ENCODE measurements at regions not wholly inside any gene's neighbourhood (a gene's known extent, or its start where the extent isn't known, plus 50 kb on each side); places are given as distances from the start of the nearest gene placed in this dataset.
"Not testable (repeated sequence)": the region's sequence is repeated elsewhere in the genome, so short reads cannot be mapped to it uniquely, and the experiment has no call there.

DNA sequence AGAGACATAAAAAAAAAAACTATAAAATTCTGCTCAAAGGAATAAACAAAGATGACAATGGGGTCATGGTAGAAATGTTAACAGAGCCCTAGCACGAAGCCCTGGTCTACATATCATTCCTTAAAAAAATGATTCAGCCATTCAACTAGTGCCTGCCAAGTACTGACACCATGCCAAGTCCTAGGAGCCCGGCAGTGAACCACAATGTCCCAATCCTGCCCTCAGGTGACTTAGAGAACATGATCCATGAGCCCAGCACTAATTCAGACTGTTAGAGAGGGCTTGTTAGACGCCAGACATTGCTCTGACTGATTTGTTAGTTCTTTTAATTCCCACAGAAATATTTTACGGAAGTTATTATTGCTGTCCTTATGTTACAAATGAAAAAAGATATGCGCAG, 67.3 kb upstream of the VWC2 start:
- CTCF ChIA-PET = no interaction called here
- Histone ChIP-seq H3K4me1 (replicated peaks; ENCODE audit: insufficient read depth) (no peaks in the 10 kb centered on the region), H3F3A (ENCODE audit: insufficient read depth, low read depth) (no peaks in the 10 kb centered on the region), H3K27me3 (ENCODE audit: insufficient read depth, low read depth) (peaks cover 48% of the 10 kb centered on the region), H3K79me2 (ENCODE audit: low read depth) (no peaks in the 10 kb centered on the region), H4K20me1 (ENCODE audit: insufficient read depth) (no peaks in the 10 kb centered on the region), H2AFZ (no peak overlapping the region), H3K4me2 (no peak overlapping the region), H3K9me2 (ENCODE audit: insufficient read depth) (no peaks in the 10 kb centered on the region), H3K4me3 (no peak overlapping the region), H3K36me3 (ENCODE audit: low read depth) (no peaks in the 10 kb centered on the region), H3K27ac (no peak overlapping the region), H3K9me3 (ENCODE audit: insufficient read depth, low read depth) (0 out of 2 replicates have a peak, but pooled peaks cover 3% of the 10 kb centered on the region)
- no TSS peak for BruUV-seq (replicated peaks)
- no peak for TF ChIP-seq EZH2 (IDR thresholded peaks at IDR 0.05; ENCODE audit: low read depth)
- TF ChIP-seq, protein P1, sequence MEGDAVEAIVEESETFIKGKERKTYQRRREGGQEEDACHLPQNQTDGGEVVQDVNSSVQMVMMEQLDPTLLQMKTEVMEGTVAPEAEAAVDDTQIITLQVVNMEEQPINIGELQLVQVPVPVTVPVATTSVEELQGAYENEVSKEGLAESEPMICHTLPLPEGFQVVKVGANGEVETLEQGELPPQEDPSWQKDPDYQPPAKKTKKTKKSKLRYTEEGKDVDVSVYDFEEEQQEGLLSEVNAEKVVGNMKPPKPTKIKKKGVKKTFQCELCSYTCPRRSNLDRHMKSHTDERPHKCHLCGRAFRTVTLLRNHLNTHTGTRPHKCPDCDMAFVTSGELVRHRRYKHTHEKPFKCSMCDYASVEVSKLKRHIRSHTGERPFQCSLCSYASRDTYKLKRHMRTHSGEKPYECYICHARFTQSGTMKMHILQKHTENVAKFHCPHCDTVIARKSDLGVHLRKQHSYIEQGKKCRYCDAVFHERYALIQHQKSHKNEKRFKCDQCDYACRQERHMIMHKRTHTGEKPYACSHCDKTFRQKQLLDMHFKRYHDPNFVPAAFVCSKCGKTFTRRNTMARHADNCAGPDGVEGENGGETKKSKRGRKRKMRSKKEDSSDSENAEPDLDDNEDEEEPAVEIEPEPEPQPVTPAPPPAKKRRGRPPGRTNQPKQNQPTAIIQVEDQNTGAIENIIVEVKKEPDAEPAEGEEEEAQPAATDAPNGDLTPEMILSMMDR (conservative IDR thresholded peaks at IDR 0.05) = no peak
- intact Hi-C loops (cut with micrococcal nuclease; ENCODE audit: unreplicated experiment) = no loop called here
- POLR2A ChIA-PET (ENCODE audit: unreplicated experiment) = no interaction called here
- no peak for DNase-seq

- POLR2A ChIA-PET (ENCODE audit: unreplicated experiment) = interaction anchor here (0.5 kb wide), 1 partner anchor 225 kb away, joined by 3 read pairs; no protein-coding TSS in a partner anchor
- intact Hi-C loops (cut with micrococcal nuclease; ENCODE audit: unreplicated experiment) = no loop called here
- no TSS peak for BruUV-seq (replicated peaks)
- H3K79me2 ChIP-seq (ENCODE audit: low read depth) = no peaks in the 10 kb centered on the region
- CTCF ChIA-PET = no interaction called here
- no peak for DNase-seq
- no peaks in the 10 kb centered on the region for H4K20me1 ChIP-seq (ENCODE audit: insufficient read depth)
- no peak overlapping the region for H3K4me2 ChIP-seq
- H3K9me2 ChIP-seq (ENCODE audit: insufficient read depth) = no peaks in the 10 kb centered on the region
- H3K36me3 ChIP-seq (ENCODE audit: low read depth) = no peaks in the 10 kb centered on the region
- no peak overlapping the region for H3K27ac ChIP-seq
- H3K4me3 ChIP-seq = no peak overlapping the region
- H3K4me1 ChIP-seq (replicated peaks; ENCODE audit: insufficient read depth) = no peaks in the 10 kb centered on the region
- 0 out of 2 replicates have a peak, but pooled peaks cover 3% of the 10 kb centered on the region for H3K9me3 ChIP-seq (ENCODE audit: insufficient read depth, low read depth)
- no peak for TF ChIP-seq EZH2 (IDR thresholded peaks at IDR 0.05; ENCODE audit: low read depth)
- TF ChIP-seq, protein P1 (conservative IDR thresholded peaks at IDR 0.05) = no peak
- H2AFZ ChIP-seq = no peak overlapping the region
- H3K27me3 ChIP-seq (ENCODE audit: insufficient read depth, low read depth) = peaks cover 47% of the 10 kb centered on the region
- no peaks in the 10 kb centered on the region for H3F3A ChIP-seq (ENCODE audit: insufficient read depth, low read depth)
Observed at GRCh38 chr7:49707891-49708290, 65.5 kb upstream of the VWC2 start.

DNA sequence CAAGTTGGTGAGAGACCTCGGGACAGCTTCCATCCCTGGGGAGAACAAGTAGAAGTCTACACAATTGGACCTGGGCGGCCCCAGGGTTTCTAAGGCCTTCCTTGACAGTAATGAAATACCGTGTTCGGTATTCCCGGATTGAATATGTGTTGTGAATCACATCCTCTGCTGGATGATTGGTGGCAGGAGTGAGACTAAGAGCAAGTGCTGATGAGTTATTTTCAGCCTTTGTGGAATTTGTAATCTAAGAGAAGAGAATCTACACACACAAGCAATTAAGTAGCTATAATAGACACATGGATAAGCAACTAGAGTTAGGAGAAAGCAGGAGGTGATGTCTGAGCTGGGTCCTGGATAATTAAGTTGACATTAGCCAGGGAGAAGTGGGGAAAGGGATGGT, 64.8 kb upstream of the VWC2 start:
- H2AFZ ChIP-seq = no peak overlapping the region
- no peaks in the 10 kb centered on the region for H3K36me3 ChIP-seq (ENCODE audit: low read depth)
- H3K4me2 ChIP-seq = no peak overlapping the region
- ChIA-PET CTCF (no interaction called here), POLR2A (ENCODE audit: unreplicated experiment) (no interaction called here)
- H3K27ac ChIP-seq = no peak overlapping the region
- H3K79me2 ChIP-seq (ENCODE audit: low read depth) = no peaks in the 10 kb centered on the region
- H4K20me1 ChIP-seq (ENCODE audit: insufficient read depth) = no peaks in the 10 kb centered on the region
- intact Hi-C loops (cut with micrococcal nuclease; ENCODE audit: unreplicated experiment) = no loop called here
- no TSS peak for BruUV-seq (replicated peaks)
- no peaks in the 10 kb centered on the region for H3K4me1 ChIP-seq (replicated peaks; ENCODE audit: insufficient read depth)
- 0 out of 2 replicates have a peak, but pooled peaks cover 3% of the 10 kb centered on the region for H3K9me3 ChIP-seq (ENCODE audit: insufficient read depth, low read depth)
- H3F3A ChIP-seq (ENCODE audit: insufficient read depth, low read depth) = no peaks in the 10 kb centered on the region
- TF ChIP-seq, protein P1 (conservative IDR thresholded peaks at IDR 0.05) = no peak
- no peak for TF ChIP-seq EZH2 (IDR thresholded peaks at IDR 0.05; ENCODE audit: low read depth)
- peaks cover 47% of the 10 kb centered on the region for H3K27me3 ChIP-seq (ENCODE audit: insufficient read depth, low read depth)
- no peak for DNase-seq
- no peak overlapping the region for H3K4me3 ChIP-seq
- no peaks in the 10 kb centered on the region for H3K9me2 ChIP-seq (ENCODE audit: insufficient read depth)

DNA sequence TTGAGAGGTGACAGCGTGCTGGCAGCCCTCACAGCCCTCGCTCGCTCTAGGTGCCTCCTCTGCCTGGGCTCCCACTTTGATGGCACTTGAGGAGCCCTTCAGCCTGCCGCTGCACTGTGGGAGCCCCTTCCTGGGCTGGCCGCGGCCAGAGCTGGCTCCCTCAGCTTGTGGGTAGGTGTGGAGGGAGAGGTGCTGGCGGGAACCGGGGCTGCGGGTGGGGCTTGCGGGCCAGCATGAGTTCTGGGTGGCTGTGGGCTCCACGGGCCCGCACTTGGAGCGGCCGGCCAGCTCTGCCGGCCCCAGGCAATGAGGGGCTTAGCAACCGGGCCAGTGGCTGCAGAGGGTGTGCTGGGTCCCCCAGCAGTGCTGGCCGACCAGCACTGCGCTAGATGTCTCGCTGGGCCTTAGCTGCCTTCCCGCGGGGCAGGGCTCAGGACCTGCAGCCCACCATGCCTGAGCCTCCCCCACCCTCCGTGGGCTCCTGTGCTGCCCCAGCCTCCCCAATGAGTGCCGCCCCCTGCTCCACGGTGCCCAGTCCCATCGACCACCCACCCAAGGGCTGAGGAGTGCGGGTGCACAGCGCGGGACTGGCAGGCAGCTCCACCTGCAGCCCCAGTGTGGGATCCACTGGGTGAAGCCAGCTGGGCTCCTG, 62.2 kb upstream of the VWC2 start:
- H3K79me2 ChIP-seq (ENCODE audit: low read depth); H4K20me1 ChIP-seq (ENCODE audit: insufficient read depth); intact Hi-C loops (cut with micrococcal nuclease; ENCODE audit: unreplicated experiment); H3K9me2 ChIP-seq (ENCODE audit: insufficient read depth); H3K36me3 ChIP-seq (ENCODE audit: low read depth); BruUV-seq (replicated peaks); POLR2A ChIA-PET (ENCODE audit: unreplicated experiment); DNase-seq; H3K4me3 ChIP-seq; H3K4me2 ChIP-seq; H3K27ac ChIP-seq; H3K4me1 ChIP-seq (replicated peaks; ENCODE audit: insufficient read depth); H3K9me3 ChIP-seq (ENCODE audit: insufficient read depth, low read depth); CTCF ChIA-PET; H3F3A ChIP-seq (ENCODE audit: insufficient read depth, low read depth); H2AFZ ChIP-seq: not testable (repeated sequence)
- H3K27me3 ChIP-seq (ENCODE audit: insufficient read depth, low read depth) = peaks cover 39% of the 10 kb centered on the region

Measured in PC-9 (cell line).